Activated naive CD4-positive, alpha-beta T cell treated with anti-CD3 and anti-CD28 coated beads for 36 hours (primary cell): ENCODE measurements at regions not wholly inside any gene's neighbourhood (a gene's known extent, or its start where the extent isn't known, plus 50 kb on each side); places are given as distances from the start of the nearest gene placed in this dataset.

Experiments
- CTCF ChIA-PET: fragments of 350-600 bp; sonication (Branson Sonifier 250); formaldehyde crosslinking; loops from one replicate; lab custom pipeline; 2021; ENCODE audit warnings: antibody characterized with exemption; lab: Charles Lee
- DNase-seq: peaks from one replicate; pipeline ENCODE4 v3.0.0-alpha.2; 2020
- H3K27ac Mint-ChIP-seq: one replicate; pipeline ENCODE4 v1.8.0; 2021; ENCODE audit warnings: mild to moderate bottlenecking, mixed read lengths
- H3K27me3 Mint-ChIP-seq: one replicate; pipeline ENCODE4 v1.8.0; 2021; ENCODE audit warnings: low read depth, mixed read lengths
- H3K36me3 Mint-ChIP-seq: one replicate; pipeline ENCODE4 v1.8.0; 2021; ENCODE audit warnings: low read depth, mixed read lengths
- H3K4me1 Mint-ChIP-seq: one replicate; pipeline ENCODE4 v1.8.0; 2021; ENCODE audit warnings: low read depth, mixed read lengths
- H3K4me3 Mint-ChIP-seq: one replicate; pipeline ENCODE4 v1.8.0; 2021; ENCODE audit warnings: mild to moderate bottlenecking, moderate library complexity, mixed read lengths
- H3K9me3 Mint-ChIP-seq: one replicate; pipeline ENCODE4 v1.8.0; 2021; ENCODE audit warnings: mixed read lengths
- intact Hi-C: fragments of 100-400 bp; cut with micrococcal nuclease; formaldehyde crosslinking; loops from one replicate; pipeline ENCODE4 v1.15.1; 2023

DNA sequence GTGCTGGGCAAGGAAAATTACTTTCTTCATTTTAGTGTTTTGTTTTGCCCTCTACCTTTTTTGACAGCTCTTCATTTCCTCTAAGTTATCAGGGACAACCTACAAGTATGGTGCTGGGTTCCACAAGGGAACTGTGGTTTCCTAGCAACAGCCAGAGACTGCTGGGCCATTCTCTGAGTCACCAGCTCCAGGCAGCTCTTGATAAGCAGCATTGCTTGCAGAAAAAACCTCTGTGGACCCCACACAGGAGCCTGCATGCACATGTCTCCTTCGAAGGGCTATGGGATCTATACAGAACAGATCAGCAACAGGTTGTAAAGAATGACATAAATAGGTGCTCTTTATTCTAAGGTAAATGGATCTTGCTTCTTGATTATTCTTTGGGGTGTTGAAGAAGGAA is 81.0 kb upstream of the CCDC196 start:
- H3K4me3 Mint-ChIP-seq = no peak overlapping the region
- no peak overlapping the region for H3K27ac Mint-ChIP-seq
- intact Hi-C loops = no loop called here
- H3K4me1 Mint-ChIP-seq = no peaks in the 10 kb centered on the region
- CTCF ChIA-PET = interaction anchor here (1.3 kb wide), 1 partner anchor 46 kb away, joined by 5 read pairs; no protein-coding TSS in a partner anchor
- no peaks in the 10 kb centered on the region for H3K27me3 Mint-ChIP-seq
- DNase-seq = no peak
- H3K9me3 Mint-ChIP-seq = peaks cover 2% of the 10 kb centered on the region
- no peaks in the 10 kb centered on the region for H3K36me3 Mint-ChIP-seq

DNA sequence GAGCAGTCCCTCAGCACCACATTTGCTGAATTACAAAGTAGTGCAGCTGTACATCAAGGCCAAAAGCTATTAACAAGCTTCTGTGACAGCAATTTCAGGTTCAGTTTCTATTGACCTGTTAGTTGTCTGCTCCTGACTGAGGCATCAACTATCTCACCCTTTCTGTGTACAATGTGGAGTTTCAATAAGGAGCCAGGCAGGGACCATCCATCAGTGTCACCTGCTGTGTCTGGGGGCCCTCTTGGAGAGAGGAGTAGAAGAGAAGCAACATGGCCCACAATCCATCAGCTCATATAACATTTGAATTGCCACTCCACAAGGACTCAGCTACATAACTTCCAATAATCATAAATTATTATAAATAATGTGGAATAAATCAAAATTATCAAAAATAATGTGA is 72.3 kb upstream of the CCDC196 start:
- CTCF ChIA-PET = interaction anchor here (0.9 kb wide), 1 partner anchor 55 kb away, joined by 4 read pairs; no protein-coding TSS in a partner anchor
- peaks cover 6% of the 10 kb centered on the region for H3K9me3 Mint-ChIP-seq
- no peaks in the 10 kb centered on the region for H3K27me3 Mint-ChIP-seq
- intact Hi-C loops = no loop called here
- no peak for DNase-seq
- no peaks in the 10 kb centered on the region for H3K4me1 Mint-ChIP-seq
- no peaks in the 10 kb centered on the region for H3K36me3 Mint-ChIP-seq
- no peak overlapping the region for H3K27ac Mint-ChIP-seq
- no peak overlapping the region for H3K4me3 Mint-ChIP-seq

GRCh38 chr14:66414511-66414910 is 71.7 kb upstream of the CCDC196 start:
- no peak for DNase-seq
- CTCF ChIA-PET = interaction anchor here (0.9 kb wide), 1 partner anchor 55 kb away, joined by 4 read pairs; no protein-coding TSS in a partner anchor
- intact Hi-C loops = no loop called here
- no peaks in the 10 kb centered on the region for H3K36me3 Mint-ChIP-seq
- H3K27ac Mint-ChIP-seq = no peak overlapping the region
- H3K4me3 Mint-ChIP-seq = no peak overlapping the region
- peaks cover 4% of the 10 kb centered on the region for H3K9me3 Mint-ChIP-seq
- H3K27me3 Mint-ChIP-seq = no peaks in the 10 kb centered on the region
- H3K4me1 Mint-ChIP-seq = no peaks in the 10 kb centered on the region

GRCh38 chr14:66420251-66421006 is 65.7 kb upstream of the CCDC196 start:
- H3K36me3 Mint-ChIP-seq = no peaks in the 10 kb centered on the region
- peaks cover 4% of the 10 kb centered on the region for H3K9me3 Mint-ChIP-seq
- intact Hi-C loops = no loop called here
- H3K27me3 Mint-ChIP-seq = no peaks in the 10 kb centered on the region
- CTCF ChIA-PET = no interaction called here
- no peak overlapping the region for H3K4me3 Mint-ChIP-seq
- no peak for DNase-seq
- H3K4me1 Mint-ChIP-seq = no peaks in the 10 kb centered on the region
- H3K27ac Mint-ChIP-seq = no peak overlapping the region

DNA sequence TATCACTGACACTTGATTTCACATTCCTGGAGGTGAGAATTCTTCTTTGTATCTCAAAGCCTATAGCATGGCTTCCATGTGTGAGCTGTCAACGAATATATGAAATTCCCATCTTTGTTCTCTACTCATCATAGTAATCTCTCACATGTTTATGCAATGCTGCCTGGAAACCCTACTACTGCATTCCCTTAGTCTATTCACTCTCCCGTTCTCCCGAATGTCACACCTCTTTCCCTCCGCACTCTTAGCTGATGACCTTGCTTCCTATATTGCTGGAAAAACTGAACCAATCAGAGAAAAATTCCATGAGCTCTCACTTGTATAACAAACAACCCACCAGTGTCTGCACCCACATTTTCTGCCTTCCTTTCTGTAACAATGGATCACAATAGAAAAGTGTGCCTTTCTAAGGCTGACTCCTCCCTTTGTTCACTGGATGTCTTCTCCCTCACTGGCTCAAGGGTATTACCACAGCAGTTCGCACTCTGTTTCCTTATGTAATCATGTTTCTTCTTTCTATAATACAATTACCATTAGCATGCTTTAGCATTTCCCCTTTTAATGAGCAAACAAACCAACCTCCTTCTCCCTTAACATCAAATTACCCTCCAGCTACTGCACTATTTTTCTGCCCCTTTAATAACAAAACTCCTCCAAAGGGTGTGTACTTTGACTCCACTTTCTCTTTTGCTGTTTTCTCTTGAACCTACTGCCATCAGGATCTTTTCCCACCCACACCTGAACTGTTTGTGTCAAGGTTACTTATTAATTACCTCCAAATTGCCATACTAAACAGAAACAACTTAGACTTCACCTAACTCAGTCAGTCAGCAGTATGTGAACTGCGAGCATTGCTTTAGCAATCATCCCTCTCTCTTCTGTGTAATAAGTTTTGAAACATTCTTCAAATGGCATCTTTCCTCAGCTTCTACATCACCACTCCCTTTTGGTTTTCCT is 63.9 kb upstream of the CCDC196 start:
- no peak overlapping the region for H3K4me3 Mint-ChIP-seq
- CTCF ChIA-PET = no interaction called here
- H3K27ac Mint-ChIP-seq = no peak overlapping the region
- no peaks in the 10 kb centered on the region for H3K27me3 Mint-ChIP-seq
- H3K4me1 Mint-ChIP-seq = no peaks in the 10 kb centered on the region
- no peaks in the 10 kb centered on the region for H3K36me3 Mint-ChIP-seq
- no peak for DNase-seq
- no peaks in the 10 kb centered on the region for H3K9me3 Mint-ChIP-seq
- intact Hi-C loops = no loop called here

DNA sequence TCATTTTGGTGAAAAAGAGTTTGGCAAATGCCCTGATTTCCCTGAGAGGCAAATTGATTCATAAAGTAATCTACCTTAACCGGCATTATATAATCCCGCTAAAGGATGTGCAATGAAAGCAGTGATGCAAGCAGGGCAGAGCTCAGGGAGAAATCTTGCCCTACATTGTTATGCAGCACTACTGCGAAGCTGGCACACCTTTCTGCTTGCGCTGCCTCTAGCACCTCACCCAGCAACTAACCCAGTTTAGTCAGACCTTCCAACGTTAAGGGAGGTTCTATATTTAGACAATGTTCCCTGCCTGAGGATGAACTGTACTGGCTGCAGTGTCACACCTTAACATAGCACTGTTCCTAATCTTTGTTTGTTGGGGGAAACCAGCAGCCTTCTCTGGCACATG is 60.8 kb upstream of the CCDC196 start:
- H3K9me3 Mint-ChIP-seq = no peaks in the 10 kb centered on the region
- H3K27me3 Mint-ChIP-seq = no peaks in the 10 kb centered on the region
- H3K27ac Mint-ChIP-seq = no peak overlapping the region
- H3K4me1 Mint-ChIP-seq = no peaks in the 10 kb centered on the region
- CTCF ChIA-PET = interaction anchor here (0.5 kb wide), 1 partner anchor 270 kb away, joined by 3 read pairs; no protein-coding TSS in a partner anchor
- intact Hi-C loops = no loop called here
- H3K4me3 Mint-ChIP-seq = no peak overlapping the region
- H3K36me3 Mint-ChIP-seq = no peaks in the 10 kb centered on the region
- no peak for DNase-seq

DNA sequence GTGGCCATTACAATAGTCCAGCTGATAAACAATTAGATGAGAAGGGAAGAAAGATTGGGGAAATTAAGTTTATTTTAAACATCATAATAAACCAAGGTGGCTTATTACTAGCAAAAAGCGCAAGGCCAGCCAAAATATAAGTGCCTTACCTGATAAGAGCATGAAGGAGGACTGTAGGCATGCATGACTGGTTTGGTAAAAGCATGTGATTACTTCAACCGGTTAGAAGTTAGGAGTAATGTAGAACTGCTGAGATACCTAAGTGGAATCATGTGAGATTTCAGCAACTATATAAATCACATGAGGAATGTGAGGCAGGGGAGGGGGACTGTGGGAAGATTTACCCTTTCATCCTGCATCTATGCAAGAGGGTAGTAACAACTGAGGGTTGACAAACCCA is 59.7 kb upstream of the CCDC196 start:
- intact Hi-C loops = no loop called here
- H3K27ac Mint-ChIP-seq = no peak overlapping the region
- CTCF ChIA-PET = interaction anchor here (0.7 kb wide), 1 partner anchor 1509 kb away, joined by 3 read pairs; no protein-coding TSS in a partner anchor
- H3K36me3 Mint-ChIP-seq = no peaks in the 10 kb centered on the region
- no peaks in the 10 kb centered on the region for H3K4me1 Mint-ChIP-seq
- H3K4me3 Mint-ChIP-seq = no peak overlapping the region
- no peak for DNase-seq
- no peaks in the 10 kb centered on the region for H3K27me3 Mint-ChIP-seq
- no peaks in the 10 kb centered on the region for H3K9me3 Mint-ChIP-seq

GRCh38 chr14:66432334-66432733 is 53.8 kb upstream of the CCDC196 start:
- Mint-ChIP-seq H3K9me3 (no peaks in the 10 kb centered on the region), H3K4me3 (no peak overlapping the region), H3K27me3 (no peaks in the 10 kb centered on the region), H3K27ac (no peak overlapping the region), H3K4me1 (no peaks in the 10 kb centered on the region), H3K36me3 (no peaks in the 10 kb centered on the region)
- no peak for DNase-seq
- CTCF ChIA-PET = interaction anchor here (0.9 kb wide), 1 partner anchor 32 kb away, joined by 4 read pairs; no protein-coding TSS in a partner anchor
- intact Hi-C loops = no loop called here

DNA sequence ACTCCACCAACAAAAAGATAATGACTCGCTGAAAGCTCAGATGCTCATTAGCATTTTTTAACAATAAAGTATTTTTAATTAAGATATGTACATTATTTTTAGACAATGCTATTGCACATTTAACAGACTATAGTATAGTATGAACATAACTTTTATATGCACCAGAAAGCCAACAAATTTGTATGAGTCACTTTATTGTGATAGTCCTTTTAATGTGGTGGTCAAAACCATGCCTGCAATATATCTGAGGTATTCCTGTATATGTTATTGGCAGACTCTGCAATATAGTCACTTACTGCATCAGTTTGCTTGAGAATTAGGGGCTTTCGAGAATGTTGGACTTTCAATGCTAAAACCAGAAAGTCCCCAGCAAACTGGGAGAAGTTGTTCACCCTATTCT is 51.7 kb upstream of the CCDC196 start:
- Mint-ChIP-seq H3K4me3 (no peak overlapping the region), H3K27me3 (no peaks in the 10 kb centered on the region), H3K4me1 (no peaks in the 10 kb centered on the region), H3K27ac (no peak overlapping the region), H3K9me3 (peaks cover 8% of the 10 kb centered on the region), H3K36me3 (no peaks in the 10 kb centered on the region)
- no peak for DNase-seq
- CTCF ChIA-PET = no interaction called here
- intact Hi-C loops = no loop called here

DNA sequence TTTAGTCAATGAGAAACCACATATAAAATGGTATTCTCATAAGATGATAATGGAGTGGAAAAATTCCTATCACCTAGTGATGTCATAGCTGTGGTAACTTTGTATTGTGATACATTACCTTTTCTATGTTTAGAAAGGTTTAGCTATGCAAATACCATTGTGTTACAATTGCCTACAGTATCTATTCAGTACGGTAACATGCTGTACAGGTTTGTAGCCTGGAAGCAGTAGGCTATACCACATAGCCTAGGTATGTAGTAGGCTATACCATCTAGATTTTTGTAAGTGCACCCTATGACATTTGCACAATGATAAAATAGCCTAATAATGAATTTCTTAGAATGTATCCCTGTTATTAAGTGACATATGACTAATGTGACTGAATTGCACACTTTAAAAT is 50.5 kb upstream of the CCDC196 start:
- Mint-ChIP-seq H3K9me3 (peaks cover 19% of the 10 kb centered on the region), H3K27me3 (no peaks in the 10 kb centered on the region), H3K36me3 (no peaks in the 10 kb centered on the region), H3K4me3 (no peak overlapping the region), H3K4me1 (no peaks in the 10 kb centered on the region), H3K27ac (no peak overlapping the region)
- intact Hi-C loops = no loop called here
- CTCF ChIA-PET = no interaction called here
- DNase-seq = no peak
